AG09309 (cell line): ENCODE measurements at regions not wholly inside any gene's neighbourhood (a gene's known extent, or its start where the extent isn't known, plus 50 kb on each side); places are given as distances from the start of the nearest gene placed in this dataset.

ENCODE experiments used
- DNase-seq: peaks from one replicate; pipeline ENCODE4 v3.0.0-alpha.2; 2010; ENCODE audit warnings: low read depth
- H3K4me3 ChIP-seq: 2 replicates; pipeline ENCODE4 v1.5.1; 2011; ENCODE audit warnings: mild to moderate bottlenecking, low read depth, low read length, moderate library complexity; ENCODE audit not compliant: control insufficient read depth
- TF ChIP-seq, protein P1 (sequence below): IDR thresholded peaks from 2 replicates; pipeline ENCODE4 v1.5.1; 2011; ENCODE audit warnings: mild to moderate bottlenecking, low read depth, low read length, inconsistent platforms; ENCODE audit not compliant: insufficient read depth, control insufficient read depth; ENCODE audit errors: missing control alignments

DNA sequence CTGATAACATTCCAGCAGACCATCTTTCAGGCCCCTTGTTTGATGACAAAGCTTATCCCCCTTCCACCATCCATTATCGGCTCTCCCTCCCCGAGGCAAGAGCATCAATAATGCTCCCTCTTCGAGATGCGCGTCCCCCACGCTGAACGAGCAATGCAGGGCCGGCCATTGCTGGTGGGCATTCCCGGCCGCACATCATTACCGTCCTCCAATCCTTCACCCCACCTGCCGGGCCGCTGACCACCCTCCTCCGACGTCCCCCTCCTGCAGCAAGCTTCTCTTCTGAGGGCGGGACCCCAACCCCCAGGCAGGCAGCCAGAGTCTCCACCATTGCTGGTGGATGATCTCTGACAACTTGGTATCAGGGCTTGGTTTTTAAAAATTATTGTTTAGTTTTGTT lies 208.6 kb downstream of the SMAD2 start:
- DNase-seq: no peak
- no peak overlapping the region for H3K4me3 ChIP-seq
- TF ChIP-seq, protein P1, sequence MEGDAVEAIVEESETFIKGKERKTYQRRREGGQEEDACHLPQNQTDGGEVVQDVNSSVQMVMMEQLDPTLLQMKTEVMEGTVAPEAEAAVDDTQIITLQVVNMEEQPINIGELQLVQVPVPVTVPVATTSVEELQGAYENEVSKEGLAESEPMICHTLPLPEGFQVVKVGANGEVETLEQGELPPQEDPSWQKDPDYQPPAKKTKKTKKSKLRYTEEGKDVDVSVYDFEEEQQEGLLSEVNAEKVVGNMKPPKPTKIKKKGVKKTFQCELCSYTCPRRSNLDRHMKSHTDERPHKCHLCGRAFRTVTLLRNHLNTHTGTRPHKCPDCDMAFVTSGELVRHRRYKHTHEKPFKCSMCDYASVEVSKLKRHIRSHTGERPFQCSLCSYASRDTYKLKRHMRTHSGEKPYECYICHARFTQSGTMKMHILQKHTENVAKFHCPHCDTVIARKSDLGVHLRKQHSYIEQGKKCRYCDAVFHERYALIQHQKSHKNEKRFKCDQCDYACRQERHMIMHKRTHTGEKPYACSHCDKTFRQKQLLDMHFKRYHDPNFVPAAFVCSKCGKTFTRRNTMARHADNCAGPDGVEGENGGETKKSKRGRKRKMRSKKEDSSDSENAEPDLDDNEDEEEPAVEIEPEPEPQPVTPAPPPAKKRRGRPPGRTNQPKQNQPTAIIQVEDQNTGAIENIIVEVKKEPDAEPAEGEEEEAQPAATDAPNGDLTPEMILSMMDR: no peak

- H3K4me3 ChIP-seq: no peak overlapping the region
- DNase-seq: no peak
- TF ChIP-seq, protein P1: no peak
Measured at GRCh38 chr18:47720741-47721140, 209.7 kb downstream of the SMAD2 start.

GRCh38 chr18:47719096-47719780 lies 211.2 kb downstream of the SMAD2 start:
- TF ChIP-seq, protein P1: no peak
- no peak overlapping the region for H3K4me3 ChIP-seq
- no peak for DNase-seq

- TF ChIP-seq, protein P1: no peak
- no peak for DNase-seq
- no peak overlapping the region for H3K4me3 ChIP-seq
Measured at GRCh38 chr18:47718646-47719045, 211.8 kb downstream of the SMAD2 start.

- no peak overlapping the region for H3K4me3 ChIP-seq
- DNase-seq: no peak
- TF ChIP-seq, protein P1: no peak
Measured at GRCh38 chr18:47717257-47717656, 213.2 kb downstream of the SMAD2 start.

GRCh38 chr18:47716632-47717185 lies 213.8 kb downstream of the SMAD2 start:
- no peak for DNase-seq
- H3K4me3 ChIP-seq: no peak overlapping the region
- TF ChIP-seq, protein P1: no peak
